ENCODE measurements at regions not wholly inside any gene's neighbourhood (a gene's known extent, or its start where the extent isn't known, plus 50 kb on each side); places are given as distances from the start of the nearest gene placed in this dataset.

DNA sequence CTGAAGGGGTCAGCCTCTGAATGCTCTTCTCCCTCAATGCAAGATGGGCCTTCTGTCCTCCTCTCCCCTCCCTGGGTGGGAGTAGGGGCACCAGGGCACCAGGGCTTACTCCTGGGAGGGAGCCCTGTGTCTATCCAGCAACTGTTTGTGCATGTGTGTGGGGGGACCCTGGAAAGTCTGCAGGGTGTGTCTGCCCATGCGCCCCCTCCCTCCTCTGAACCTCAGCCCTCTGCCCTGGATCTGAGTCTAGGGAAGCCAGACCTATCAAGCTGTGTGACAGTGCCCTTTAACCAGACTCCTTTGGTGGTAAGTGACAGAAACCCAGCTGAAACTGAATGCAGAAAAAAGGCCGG lies 213.3 kb upstream of the ZNF536 start:
- H3K4me3 ChIP-seq (ENCODE audit: low read depth, low read length): no peak overlapping the region
- H3K27me3 ChIP-seq: no peaks in the 10 kb centered on the region
- peaks cover 30% of the 10 kb centered on the region for H3K4me1 ChIP-seq
- no peaks in the 10 kb centered on the region for H3K9me3 ChIP-seq
- TF ChIP-seq CTCF (IDR thresholded peaks at IDR 0.05; ENCODE audit: low read depth, low read length): no peak
- no peak for DNase-seq
- H3K36me3 ChIP-seq: no peaks in the 10 kb centered on the region

DNA sequence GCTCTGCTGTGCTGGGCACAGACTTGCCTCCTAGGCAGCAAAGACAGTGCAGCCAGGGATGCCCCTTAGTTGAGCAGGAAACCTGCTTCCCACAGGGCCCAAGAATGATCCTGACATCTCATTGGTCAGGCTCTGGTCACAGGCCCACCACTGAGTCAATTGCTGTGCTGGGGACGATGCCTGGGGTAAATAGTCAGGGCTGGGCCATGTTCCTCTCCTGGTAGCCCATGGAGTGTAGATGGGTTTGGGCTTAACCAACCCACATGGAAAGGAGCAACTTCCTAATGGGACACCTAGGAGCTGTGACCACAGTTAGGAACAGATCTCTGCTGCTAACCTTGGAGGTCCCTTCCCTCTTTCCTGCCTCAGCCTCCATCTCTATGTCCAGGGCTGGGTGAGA lies 212.5 kb upstream of the ZNF536 start:
- DNase-seq: no peak
- H3K4me3 ChIP-seq (ENCODE audit: low read depth, low read length): no peak overlapping the region
- no peaks in the 10 kb centered on the region for H3K9me3 ChIP-seq
- no peak for TF ChIP-seq CTCF (IDR thresholded peaks at IDR 0.05; ENCODE audit: low read depth, low read length)
- no peaks in the 10 kb centered on the region for H3K27me3 ChIP-seq
- H3K4me1 ChIP-seq: peaks cover 29% of the 10 kb centered on the region
- H3K36me3 ChIP-seq: no peaks in the 10 kb centered on the region

DNA sequence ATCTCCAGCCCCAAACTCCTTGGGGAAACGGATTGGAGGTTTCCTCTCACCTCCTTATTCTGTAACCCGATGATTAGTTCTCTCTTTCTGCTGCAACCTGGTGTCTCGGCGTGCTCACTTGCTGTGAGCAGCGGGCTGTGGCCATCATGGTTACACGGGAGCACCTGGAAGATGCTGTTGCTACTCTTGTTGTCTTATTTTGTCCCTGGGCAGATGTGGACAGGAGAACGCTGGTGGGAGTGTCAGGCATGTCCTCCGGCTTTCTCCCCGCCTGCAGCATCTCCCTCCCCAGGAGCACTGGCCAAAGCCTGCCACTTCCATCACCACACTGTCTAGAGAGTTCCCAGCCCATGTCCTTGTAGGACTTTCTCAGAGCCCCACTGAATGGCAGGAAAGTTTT lies 211.8 kb upstream of the ZNF536 start:
- TF ChIP-seq CTCF (IDR thresholded peaks at IDR 0.05; ENCODE audit: low read depth, low read length): no peak
- H3K36me3 ChIP-seq: no peaks in the 10 kb centered on the region
- H3K4me1 ChIP-seq: peaks cover 24% of the 10 kb centered on the region
- H3K9me3 ChIP-seq: no peaks in the 10 kb centered on the region
- no peaks in the 10 kb centered on the region for H3K27me3 ChIP-seq
- DNase-seq: no peak
- H3K4me3 ChIP-seq (ENCODE audit: low read depth, low read length): no peak overlapping the region

GRCh38 chr19:30161021-30161655 lies 211.0 kb upstream of the ZNF536 start:
- no peak for TF ChIP-seq CTCF (IDR thresholded peaks at IDR 0.05; ENCODE audit: low read depth, low read length)
- peaks cover 17% of the 10 kb centered on the region for H3K4me1 ChIP-seq
- no peaks in the 10 kb centered on the region for H3K36me3 ChIP-seq
- H3K27me3 ChIP-seq: no peaks in the 10 kb centered on the region
- no peak overlapping the region for H3K4me3 ChIP-seq (ENCODE audit: low read depth, low read length)
- no peaks in the 10 kb centered on the region for H3K9me3 ChIP-seq
- DNase-seq: peak; percentile 54

DNA sequence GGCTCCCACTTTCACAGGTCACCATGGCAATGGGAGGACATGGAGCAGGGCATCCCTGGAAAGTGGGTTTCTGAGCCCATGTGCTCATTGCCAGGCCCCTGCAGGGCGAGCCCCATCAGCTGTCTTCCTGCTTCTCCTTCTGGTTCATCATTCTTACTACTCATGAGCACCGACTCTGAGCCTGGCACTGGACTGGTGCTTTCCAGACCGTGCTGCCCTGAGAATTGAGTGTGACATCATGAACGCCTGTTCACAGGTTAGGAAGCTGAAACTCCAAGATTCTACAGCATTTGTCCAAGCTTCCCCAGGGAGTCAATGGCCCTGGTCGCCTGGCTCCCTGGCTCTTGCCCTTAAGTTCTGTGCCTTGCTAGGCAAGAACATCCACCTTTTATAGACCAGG lies 210.4 kb upstream of the ZNF536 start:
- no peak for DNase-seq
- no peak for TF ChIP-seq CTCF (IDR thresholded peaks at IDR 0.05; ENCODE audit: low read depth, low read length)

GRCh38 chr19:30162718-30163117 lies 209.5 kb upstream of the ZNF536 start:
- peaks cover 16% of the 10 kb centered on the region for H3K4me1 ChIP-seq
- H3K27me3 ChIP-seq: no peaks in the 10 kb centered on the region
- DNase-seq: no peak
- no peaks in the 10 kb centered on the region for H3K9me3 ChIP-seq
- no peaks in the 10 kb centered on the region for H3K36me3 ChIP-seq
- H3K4me3 ChIP-seq (ENCODE audit: low read depth, low read length): no peak overlapping the region
- TF ChIP-seq CTCF (IDR thresholded peaks at IDR 0.05; ENCODE audit: low read depth, low read length): no peak

More for the DNA sequence above, 210.4 kb upstream of the ZNF536 start:
- H3K36me3 ChIP-seq: no peaks in the 10 kb centered on the region
- H3K9me3 ChIP-seq: no peaks in the 10 kb centered on the region
- peaks cover 16% of the 10 kb centered on the region for H3K4me1 ChIP-seq
- H3K27me3 ChIP-seq: no peaks in the 10 kb centered on the region
- no peak overlapping the region for H3K4me3 ChIP-seq (ENCODE audit: low read depth, low read length)

Measured in BE2C (cell line).